Esophagus muscularis mucosa (tissue), 4 donors: ENCODE measurements at regions not wholly inside any gene's neighbourhood (a gene's known extent, or its start where the extent isn't known, plus 50 kb on each side); places are given as distances from the start of the nearest gene placed in this dataset.

Source experiments
- DNase-seq: peaks from one replicate; pipeline ENCODE4 v3.0.0-alpha.2; 2017; ENCODE audit errors: extremely low spot score
- H3K27ac ChIP-seq, 4 donors: fragments of 200-600 bp; sonication (generic); replicated peaks in 1 of 4; 1 replicate in 3 of 4; 2 replicates in 1 of 4; pipeline ENCODE4 v1.5.1; 2016 to 2019; ENCODE audit warnings: mild to moderate bottlenecking in 1 of 4
- H3K27me3 ChIP-seq, 4 donors: fragments of 200-600 bp; sonication (generic); one replicate each; pipeline versions ENCODE4 v1.5.1 to v1.6.0; 2016 to 2019
- H3K36me3 ChIP-seq, 4 donors: fragments of 200-600 bp; sonication (generic); one replicate each; pipeline ENCODE4 v1.5.1; 2016 to 2019
- H3K4me1 ChIP-seq, 4 donors: fragments of 200-600 bp; sonication (generic); one replicate each; pipeline ENCODE4 v1.5.1; 2016 to 2019
- H3K4me3 ChIP-seq, 4 donors: fragments of 200-600 bp; sonication (generic); 1 replicate in 2 of 4; 2 replicates in 2 of 4; pipeline ENCODE4 v1.5.1; 2016 to 2019; ENCODE audit warnings: mild to moderate bottlenecking in 4 of 4, moderate library complexity in 1 of 4
- H3K9me3 ChIP-seq, 4 donors: fragments of 200-600 bp; sonication (generic); 1 replicate in 3 of 4; 2 replicates in 1 of 4; pipeline ENCODE4 v1.5.1; 2016 to 2019
- EP300 ChIP-seq: sonication (generic); formaldehyde crosslinking; IDR thresholded peaks from one replicate; pipeline ENCODE4 v1.6.1; 2017; ENCODE audit warnings: antibody characterized with exemption
- POLR2A ChIP-seq: fragments of 450-650 bp; IDR thresholded peaks from one replicate; pipeline ENCODE4 v1.6.1; 2017; ENCODE audit warnings: antibody characterized with exemption, moderate library complexity, mild to moderate bottlenecking, low read depth
- POLR2AphosphoS5 ChIP-seq, 2 donors: sonication (generic); formaldehyde crosslinking; IDR thresholded peaks; one replicate each; pipeline ENCODE4 v1.6.1; 2017; ENCODE audit warnings: antibody characterized with exemption in 2 of 2
- WGBS: methylation state at CpG from one replicate; pipeline ENCODE4 v1.1.5; 2018; 5-methylcytosine and 5-hydroxymethylcytosine counted together
- intact Hi-C: fragments of 100-400 bp; cut with DNase I; formaldehyde crosslinking; loops from one replicate; pipeline ENCODE4 v1.15.1; 2023
- TF ChIP-seq, protein P1 (sequence below), 3 experiments: fragments of 200-600 bp in 2 of 3; fragments of 450-650 bp in 1 of 3; sonication (generic) in 2 of 3; IDR thresholded peaks; one replicate each; pipeline ENCODE4 v1.5.1; 2017 to 2019; ENCODE audit warnings: antibody characterized with exemption in 3 of 3, mild to moderate bottlenecking in 2 of 3, moderate library complexity in 1 of 3

DNA sequence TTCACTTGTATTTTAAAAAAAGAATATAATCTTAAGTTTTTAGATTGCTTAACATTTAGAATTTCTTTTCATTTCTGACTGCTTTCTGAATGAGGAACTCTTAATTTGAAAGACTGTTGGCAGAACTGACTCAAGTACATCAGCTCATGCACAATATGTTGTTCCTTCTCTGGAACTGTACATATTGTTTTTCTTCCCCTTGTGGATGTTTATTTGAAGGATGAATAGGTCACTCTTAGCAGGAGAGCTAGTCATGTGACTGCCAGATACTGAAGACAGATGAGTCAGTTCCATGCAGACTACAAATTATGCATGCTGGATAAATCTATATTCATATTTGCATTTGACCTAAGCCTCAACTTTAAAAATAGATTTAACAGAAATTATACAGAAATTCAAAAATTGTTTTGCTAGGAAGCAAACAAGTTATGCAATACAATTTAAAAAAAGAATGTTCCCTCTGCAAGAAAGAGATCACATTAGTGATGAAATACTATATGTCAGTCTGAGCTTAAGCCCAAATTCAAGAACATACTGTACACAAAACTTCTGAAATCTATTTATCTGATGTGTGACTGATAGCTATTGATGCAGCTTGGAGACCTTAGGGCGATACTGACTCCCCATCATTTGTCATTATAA is 1274.9 kb upstream of the GJE1 start:
- H3K4me3 ChIP-seq, result no peak overlapping the region
- intact Hi-C loops, result no loop called here
- peaks cover 13 to 35% (median 31%) of the 10 kb centered on the region in 4 donors for H3K4me1 ChIP-seq
- WGBS, result 50% methylated on average over 1 of the region's 1 CpG
- no peaks in the 10 kb centered on the region for H3K36me3 ChIP-seq
- DNase-seq, result no peak
- H3K9me3 ChIP-seq, result no peaks in the 10 kb centered on the region
- H3K27me3 ChIP-seq, result no peaks in the 10 kb centered on the region
- TF ChIP-seq, protein P1, sequence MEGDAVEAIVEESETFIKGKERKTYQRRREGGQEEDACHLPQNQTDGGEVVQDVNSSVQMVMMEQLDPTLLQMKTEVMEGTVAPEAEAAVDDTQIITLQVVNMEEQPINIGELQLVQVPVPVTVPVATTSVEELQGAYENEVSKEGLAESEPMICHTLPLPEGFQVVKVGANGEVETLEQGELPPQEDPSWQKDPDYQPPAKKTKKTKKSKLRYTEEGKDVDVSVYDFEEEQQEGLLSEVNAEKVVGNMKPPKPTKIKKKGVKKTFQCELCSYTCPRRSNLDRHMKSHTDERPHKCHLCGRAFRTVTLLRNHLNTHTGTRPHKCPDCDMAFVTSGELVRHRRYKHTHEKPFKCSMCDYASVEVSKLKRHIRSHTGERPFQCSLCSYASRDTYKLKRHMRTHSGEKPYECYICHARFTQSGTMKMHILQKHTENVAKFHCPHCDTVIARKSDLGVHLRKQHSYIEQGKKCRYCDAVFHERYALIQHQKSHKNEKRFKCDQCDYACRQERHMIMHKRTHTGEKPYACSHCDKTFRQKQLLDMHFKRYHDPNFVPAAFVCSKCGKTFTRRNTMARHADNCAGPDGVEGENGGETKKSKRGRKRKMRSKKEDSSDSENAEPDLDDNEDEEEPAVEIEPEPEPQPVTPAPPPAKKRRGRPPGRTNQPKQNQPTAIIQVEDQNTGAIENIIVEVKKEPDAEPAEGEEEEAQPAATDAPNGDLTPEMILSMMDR (IDR thresholded peaks at IDR 0.05), result no peak
- TF ChIP-seq POLR2AphosphoS5 (IDR thresholded peaks at IDR 0.05) (peak in 1 of 2 donors; percentile 50), EP300 (peak; percentile 23), POLR2A (no peak)
- H3K27ac ChIP-seq, result peak overlapping the region; percentile 8 to 57 (median 46)

DNA sequence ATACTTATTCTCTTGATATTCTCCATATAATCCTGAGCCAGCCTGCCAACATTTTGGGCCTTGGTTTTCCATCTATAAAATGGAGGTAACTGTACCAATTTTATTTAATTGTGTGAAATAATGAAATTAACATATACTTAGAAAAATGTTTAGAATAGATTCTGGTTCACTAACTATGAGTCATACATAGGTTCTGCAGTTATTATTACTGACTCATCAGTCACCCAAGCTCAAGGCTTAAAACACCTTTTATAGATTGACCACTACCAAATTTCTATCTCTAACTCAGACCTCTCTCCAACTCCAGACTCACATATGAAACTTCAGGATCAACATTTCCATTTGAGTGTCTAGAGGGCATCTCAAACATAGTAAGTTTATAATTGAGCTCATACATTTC is 1277.2 kb upstream of the GJE1 start:
- Histone ChIP-seq H3K27ac (no peak overlapping the region), H3K9me3 (no peaks in the 10 kb centered on the region), H3K4me3 (no peak overlapping the region), H3K27me3 (no peaks in the 10 kb centered on the region), H3K4me1 (peaks cover 13 to 35% (median 31%) of the 10 kb centered on the region in 4 donors), H3K36me3 (no peaks in the 10 kb centered on the region)
- TF ChIP-seq, protein P1 (IDR thresholded peaks at IDR 0.05), result no peak
- TF ChIP-seq POLR2AphosphoS5 (IDR thresholded peaks at IDR 0.05), result no peak
- TF ChIP-seq POLR2A, result no peak
- no peak for TF ChIP-seq EP300
- no peak for DNase-seq
- intact Hi-C loops, result no loop called here

DNA sequence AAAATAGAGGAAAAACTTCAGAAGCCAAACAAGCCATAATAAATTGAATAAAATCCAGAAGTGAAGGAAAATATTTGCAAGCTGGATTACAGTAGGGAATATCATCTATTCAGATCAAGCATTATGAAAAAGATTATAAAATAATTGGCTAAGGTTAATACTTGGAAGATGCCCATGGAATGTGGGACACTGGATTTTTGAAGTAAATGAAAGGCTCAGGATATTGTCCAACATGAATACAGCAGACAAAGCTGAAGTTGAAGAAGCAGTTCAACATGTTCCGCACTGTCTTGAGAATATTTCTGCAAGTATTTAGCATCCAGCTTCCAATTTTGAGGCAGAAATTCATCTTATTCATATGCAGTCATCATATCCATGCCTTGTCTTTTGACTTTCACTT is 1278.4 kb upstream of the GJE1 start:
- Histone ChIP-seq H3K36me3 (no peaks in the 10 kb centered on the region), H3K27me3 (no peaks in the 10 kb centered on the region), H3K9me3 (no peaks in the 10 kb centered on the region), H3K27ac (peak overlapping the region in 1 of 4 donors; percentile 27), H3K4me3 (no peak overlapping the region), H3K4me1 (peaks cover 13 to 35% (median 31%) of the 10 kb centered on the region in 4 donors)
- WGBS, result 50% methylated on average over 1 of the region's 1 CpG
- no peak for DNase-seq
- TF ChIP-seq EP300, result no peak
- no peak for TF ChIP-seq POLR2AphosphoS5 (IDR thresholded peaks at IDR 0.05)
- TF ChIP-seq POLR2A, result no peak
- TF ChIP-seq, protein P1 (IDR thresholded peaks at IDR 0.05), result no peak
- intact Hi-C loops, result no loop called here

DNA sequence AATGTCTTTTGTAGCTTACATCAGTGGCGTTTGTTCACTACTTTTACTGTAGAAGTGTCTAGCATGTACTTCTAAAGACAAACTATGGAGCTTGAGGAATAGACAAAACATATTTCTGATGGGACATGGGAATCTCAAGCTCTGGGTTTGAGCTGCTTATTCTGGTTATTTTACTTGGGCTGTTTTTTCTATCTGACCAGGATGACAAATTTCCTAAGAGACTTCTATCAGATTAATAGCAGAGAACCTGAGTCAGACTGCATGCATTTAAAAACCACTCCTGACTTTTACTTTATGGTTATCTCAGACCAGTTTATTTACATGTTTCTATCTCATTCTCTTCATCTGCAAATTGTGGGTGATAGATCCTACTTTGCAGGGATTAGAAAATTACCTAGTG is 1282.3 kb upstream of the GJE1 start:
- no peak overlapping the region for H3K27ac ChIP-seq
- H3K27me3 ChIP-seq, result no peaks in the 10 kb centered on the region
- no peaks in the 10 kb centered on the region for H3K36me3 ChIP-seq
- no peak overlapping the region for H3K4me3 ChIP-seq
- peaks cover 0 to 23% (median 13%) of the 10 kb centered on the region in 4 donors for H3K4me1 ChIP-seq
- TF ChIP-seq POLR2AphosphoS5 (IDR thresholded peaks at IDR 0.05) (no peak), POLR2A (no peak), EP300 (no peak)
- TF ChIP-seq, protein P1 (IDR thresholded peaks at IDR 0.05), result no peak
- 87% methylated on average over 1 of the region's 1 CpG for WGBS
- no peak for DNase-seq
- intact Hi-C loops, result no loop called here
- no peaks in the 10 kb centered on the region for H3K9me3 ChIP-seq

DNA sequence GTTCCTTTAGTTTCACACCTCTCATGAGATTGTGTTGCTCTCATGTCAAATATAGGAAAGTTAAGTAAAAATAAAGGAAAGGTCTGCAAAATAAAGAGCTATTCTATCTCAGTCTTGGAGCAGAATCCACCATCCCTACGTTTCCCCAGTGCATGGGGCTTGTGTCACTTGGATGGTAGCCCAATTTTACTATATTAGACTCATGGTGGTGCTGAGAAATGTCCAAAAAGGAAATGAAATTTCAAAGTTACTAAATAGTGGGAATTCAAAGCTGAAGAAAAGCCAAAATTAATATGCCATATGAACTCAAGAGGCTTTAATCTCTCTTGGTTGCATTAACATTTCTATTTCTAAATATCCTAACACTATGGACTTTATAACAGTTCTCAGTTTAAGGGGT is 1283.3 kb upstream of the GJE1 start:
- no peaks in the 10 kb centered on the region for H3K9me3 ChIP-seq
- peaks cover 0 to 21% (median 9%) of the 10 kb centered on the region in 4 donors for H3K4me1 ChIP-seq
- no peaks in the 10 kb centered on the region for H3K36me3 ChIP-seq
- intact Hi-C loops, result no loop called here
- no peak overlapping the region for H3K4me3 ChIP-seq
- no peak for TF ChIP-seq POLR2A
- TF ChIP-seq EP300, result no peak
- TF ChIP-seq, protein P1 (IDR thresholded peaks at IDR 0.05), result no peak
- TF ChIP-seq POLR2AphosphoS5 (IDR thresholded peaks at IDR 0.05), result no peak
- H3K27me3 ChIP-seq, result no peaks in the 10 kb centered on the region
- H3K27ac ChIP-seq, result no peak overlapping the region
- no peak for DNase-seq
- WGBS, result 70% methylated on average over 1 of the region's 1 CpG
